ENCODE measurements at regions not wholly inside any gene's neighbourhood (a gene's known extent, or its start where the extent isn't known, plus 50 kb on each side); places are given as distances from the start of the nearest gene placed in this dataset.

GRCh38 chr10:27618906-27619305 is 114.8 kb downstream of the RAB18 start:
- TF ChIP-seq POLR2A (IDR thresholded peaks at IDR 0.05) (no peak), CTCF (IDR thresholded peaks at IDR 0.05) (no peak)
